RPMI8226 (cell line): ENCODE measurements at regions not wholly inside any gene's neighbourhood (a gene's known extent, or its start where the extent isn't known, plus 50 kb on each side); places are given as distances from the start of the nearest gene placed in this dataset.
"Not testable (repeated sequence)": the region's sequence is repeated elsewhere in the genome, so short reads cannot be mapped to it uniquely, and the experiment has no call there.

Experiments used
- DNase-seq: peaks from one replicate; pipeline ENCODE4 v3.0.0-alpha.2; 2015

DNA sequence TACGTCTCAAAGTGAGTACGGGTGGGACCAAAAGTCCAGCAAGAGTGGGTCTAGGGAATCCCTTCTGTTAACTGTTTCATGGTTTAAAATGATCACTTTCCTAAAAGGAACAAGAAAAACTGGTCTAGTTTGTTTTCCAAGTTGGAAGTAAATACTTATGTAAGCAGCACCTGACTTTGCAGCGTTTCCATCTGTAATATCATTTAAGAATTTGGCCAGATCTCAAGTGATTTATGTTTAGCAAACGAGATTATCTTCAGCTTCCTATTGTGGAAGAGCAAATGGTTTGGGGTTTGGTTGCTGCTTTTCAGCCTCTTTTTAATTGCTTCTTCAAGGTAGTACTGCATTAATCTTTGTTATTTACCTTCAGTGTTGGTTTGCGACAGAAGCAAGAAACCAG, 50.4 kb downstream of the FHIP1A start:
- no peak for DNase-seq

DNA sequence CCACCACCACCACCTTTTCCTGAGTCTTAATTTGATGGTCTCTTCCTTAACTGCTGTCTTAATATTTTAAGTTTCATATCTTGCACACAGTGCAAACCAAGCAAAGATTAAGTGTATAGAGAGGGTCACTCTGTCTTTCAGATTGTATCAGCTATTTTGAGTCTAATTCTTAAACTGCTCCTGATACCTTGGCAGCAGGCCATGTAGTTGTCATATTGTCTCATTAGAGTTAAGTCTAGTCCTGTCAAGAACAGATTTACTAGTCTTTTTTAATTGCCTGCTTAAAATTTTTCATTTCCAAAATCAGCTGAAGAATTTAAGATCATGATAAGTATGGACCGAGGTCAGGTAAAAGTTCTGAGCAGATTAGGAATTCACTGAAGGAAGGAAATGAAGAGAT, 51.5 kb downstream of the FHIP1A start:
- no peak for DNase-seq

DNA sequence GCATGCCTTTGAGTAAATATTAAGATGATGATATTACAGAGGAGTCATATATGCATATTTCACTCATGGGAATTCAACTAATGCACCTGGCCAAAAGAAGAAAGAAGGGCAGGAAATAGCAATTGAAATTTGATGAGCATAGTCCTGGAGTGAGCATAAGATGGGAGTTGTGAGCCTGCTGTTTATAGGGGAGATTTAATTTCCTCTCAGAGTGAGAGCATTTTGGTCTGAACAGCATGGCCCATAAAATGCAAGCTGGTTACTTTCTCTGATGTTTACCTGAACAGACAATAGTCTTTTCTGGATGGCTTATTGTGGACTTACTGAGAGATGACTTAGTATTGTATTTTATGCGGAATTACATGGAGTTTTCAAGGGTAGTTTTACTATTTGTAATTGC, 53.6 kb downstream of the FHIP1A start:
- DNase-seq: no peak

DNA sequence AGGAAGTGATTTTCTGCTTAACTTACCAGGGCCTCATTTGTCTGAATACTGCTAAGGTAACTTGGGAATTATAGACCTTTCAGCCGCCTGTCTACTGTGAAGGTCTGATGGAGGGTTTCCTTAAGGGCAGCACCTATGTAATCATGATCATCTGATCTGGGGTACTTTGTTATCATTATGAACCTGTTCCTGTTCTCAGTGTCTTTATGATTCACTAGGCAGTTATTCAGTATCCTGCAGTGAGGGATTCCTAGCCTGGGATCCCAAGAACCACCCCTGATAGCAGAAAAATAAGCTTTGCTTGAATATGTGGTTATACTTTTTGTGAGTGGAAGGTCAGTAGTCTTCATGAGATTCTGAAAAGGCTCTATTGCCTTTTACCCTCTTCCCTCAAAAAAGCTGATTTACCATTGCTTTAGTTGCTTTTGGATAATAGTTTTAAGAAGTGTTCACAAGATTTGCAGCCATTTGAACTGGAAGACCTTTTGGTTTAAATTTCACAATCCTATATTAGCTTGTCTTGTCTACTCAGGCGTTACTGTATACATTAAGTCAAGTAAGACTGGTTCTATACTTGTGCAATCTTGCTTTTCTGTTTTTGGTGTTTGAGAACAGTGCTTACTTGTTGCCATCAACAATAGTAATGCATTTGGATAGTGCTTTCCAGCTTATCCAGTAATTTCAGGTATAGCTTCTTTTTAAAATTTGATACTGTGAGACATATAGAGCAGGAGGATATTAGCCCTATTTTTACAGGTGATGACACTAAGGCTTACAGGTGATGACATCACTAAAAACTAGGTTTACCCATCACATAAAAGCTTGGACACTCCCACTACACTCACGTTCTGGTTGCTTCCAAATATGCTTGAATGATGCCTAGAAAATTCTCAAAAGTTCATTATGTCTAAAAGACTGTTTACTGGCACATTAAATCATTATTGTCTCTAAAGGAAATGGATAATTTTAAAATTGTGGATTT, 60.0 kb downstream of the FHIP1A start:
- DNase-seq: no peak

DNA sequence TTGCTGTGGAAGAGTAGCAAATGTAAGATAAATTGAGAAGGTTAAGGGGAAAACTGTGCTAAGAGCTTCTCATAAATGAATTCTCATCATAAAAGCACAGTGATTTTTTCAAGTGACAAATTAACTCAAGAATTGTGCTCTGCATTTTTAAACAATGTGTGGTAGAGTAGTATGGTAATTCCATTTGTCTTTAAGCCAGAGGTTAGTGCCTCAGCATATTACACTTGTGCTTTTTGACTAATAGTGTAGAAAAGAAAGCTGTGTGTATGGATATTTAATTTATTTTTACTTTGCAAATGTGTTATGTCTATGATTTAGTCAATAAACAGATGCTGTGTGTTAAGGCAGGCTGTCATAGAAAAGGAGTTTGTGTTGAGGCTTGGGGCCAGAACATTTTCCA, 61.0 kb downstream of the FHIP1A start:
- no peak for DNase-seq

DNA sequence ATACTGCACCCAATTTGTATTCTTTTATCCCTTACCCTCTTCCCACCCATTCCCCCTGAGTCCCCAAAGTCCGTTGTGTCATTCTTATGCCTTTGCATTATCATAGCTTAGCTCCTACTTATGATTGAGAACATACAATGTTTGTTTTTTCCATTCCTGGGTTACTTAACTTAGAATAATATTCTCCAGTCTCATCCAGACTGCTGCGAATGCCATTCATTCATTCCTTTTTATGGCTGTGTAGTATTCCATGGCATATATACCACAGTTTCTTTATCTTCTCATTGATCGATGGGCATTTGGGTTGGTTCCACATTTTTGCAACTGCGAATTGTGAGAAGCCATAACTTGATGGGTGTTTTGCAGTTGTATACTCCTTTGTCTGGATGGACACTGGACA, 62.8 kb downstream of the FHIP1A start:
- DNase-seq: no peak

DNA sequence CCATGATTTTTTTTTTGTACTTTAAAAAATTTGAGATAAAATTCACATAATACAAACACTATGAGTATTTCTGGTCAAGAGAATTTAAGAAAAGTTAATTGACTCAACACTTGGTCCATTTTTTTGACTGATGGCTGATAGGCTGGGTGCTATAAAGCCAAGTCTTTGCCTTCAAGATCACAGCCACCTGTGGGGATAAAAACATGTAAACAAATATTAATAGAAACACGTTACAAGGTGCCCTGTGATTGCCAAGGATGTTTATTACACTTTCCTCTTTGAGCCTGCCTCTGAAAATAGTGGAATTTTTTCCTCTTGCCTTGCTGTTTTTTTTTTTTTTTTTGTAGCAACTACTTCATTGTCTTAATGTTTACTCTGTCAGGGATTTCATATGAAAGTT, 63.3 kb downstream of the FHIP1A start:
- no peak for DNase-seq

DNA sequence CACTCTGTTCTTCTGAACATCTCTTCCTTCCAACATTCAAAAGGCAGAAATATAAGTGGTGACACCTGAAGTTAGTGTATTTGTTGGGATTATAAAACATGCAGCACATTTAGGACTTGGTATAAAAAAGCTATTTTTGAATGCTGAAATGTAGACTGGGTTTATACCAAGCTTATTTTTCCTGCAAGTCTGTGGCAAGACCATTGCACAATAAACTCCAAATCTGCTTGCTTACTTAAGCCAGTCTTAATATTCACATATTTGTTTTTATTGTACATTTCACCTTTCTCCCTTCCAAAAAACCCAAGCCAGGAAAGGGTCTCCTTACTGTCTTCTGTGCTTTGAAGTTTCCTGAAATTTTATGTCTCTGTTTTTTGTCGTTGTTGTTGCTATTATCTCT, 63.7 kb downstream of the FHIP1A start:
- no peak for DNase-seq

DNA sequence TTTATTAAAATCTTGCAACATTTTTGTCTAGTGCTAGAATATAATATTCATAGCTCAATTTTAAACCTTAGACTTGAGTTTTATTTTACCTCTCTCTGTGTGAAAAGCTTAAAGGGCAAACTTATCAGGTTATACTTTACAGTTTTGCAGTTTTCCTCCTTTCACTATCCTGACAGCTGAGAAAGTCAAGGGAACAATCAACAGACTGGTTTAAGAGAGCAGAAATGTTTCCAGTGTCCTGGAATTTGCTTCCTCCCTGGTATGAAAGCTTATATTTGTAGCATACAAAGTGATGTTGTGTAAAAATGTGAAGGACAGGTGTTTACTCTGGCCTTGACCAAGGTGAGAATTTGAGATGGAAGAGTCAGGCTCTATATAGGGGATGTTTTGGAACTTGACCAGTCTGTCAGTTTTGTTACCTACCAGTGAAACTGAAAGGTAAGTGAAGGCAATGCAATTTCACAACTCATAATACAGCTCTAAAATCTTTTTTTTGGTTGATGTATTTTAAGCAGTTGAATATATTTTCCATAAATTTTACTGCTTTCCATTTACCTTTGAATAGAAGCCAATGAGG, 64.6 kb downstream of the FHIP1A start:
- no peak for DNase-seq

DNA sequence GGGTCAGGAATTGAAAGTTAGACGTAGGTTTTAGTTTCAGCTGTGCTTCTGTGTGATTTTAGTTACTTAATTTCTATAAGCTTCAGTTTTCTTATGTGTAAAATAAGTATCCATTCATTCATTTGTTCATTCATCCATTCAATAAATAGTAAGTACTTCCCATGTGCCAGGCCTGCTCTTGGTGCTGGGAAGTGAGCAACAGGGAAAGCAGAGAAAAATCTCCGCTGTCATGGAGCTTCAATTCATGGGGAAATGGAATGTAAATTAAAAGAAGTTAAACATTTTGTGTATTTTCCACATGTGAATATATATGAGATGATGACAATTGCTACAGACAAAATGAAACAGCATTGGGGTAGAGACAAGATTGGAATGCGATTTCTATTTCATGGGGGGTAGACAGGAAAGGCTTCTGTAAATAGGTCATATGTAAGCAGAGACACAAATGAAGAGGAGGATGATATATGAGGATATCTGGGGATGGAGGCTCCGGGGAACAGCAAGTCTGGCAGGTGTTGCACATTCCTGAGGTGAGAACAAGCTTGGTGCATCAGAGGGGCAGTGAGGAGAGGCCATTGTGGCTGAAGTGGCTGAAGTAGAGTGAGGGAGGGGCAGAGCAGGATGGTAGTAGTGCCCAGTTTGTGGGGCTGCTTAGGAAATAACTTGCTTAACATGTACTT, 66.2 kb downstream of the FHIP1A start:
- no peak for DNase-seq

DNA sequence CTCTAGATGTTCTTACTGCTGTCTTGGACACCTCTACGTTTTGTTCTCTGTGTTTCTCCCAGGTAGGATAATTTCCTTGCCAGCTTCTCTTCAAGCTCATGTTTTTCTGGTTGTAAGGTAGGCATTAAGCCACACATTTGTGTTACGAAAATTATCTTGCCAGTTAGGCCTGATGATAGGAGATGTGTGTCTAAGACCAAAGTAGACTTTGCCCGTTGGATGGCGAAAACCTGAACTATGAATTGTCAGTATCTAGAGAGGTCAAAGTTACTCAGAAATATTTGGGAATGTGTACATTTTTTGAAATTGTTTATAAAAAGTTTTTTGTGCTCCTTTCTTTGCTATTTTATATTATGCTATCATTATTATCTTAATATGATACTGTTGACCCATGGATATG, 72.8 kb downstream of the FHIP1A start:
- no peak for DNase-seq

DNA sequence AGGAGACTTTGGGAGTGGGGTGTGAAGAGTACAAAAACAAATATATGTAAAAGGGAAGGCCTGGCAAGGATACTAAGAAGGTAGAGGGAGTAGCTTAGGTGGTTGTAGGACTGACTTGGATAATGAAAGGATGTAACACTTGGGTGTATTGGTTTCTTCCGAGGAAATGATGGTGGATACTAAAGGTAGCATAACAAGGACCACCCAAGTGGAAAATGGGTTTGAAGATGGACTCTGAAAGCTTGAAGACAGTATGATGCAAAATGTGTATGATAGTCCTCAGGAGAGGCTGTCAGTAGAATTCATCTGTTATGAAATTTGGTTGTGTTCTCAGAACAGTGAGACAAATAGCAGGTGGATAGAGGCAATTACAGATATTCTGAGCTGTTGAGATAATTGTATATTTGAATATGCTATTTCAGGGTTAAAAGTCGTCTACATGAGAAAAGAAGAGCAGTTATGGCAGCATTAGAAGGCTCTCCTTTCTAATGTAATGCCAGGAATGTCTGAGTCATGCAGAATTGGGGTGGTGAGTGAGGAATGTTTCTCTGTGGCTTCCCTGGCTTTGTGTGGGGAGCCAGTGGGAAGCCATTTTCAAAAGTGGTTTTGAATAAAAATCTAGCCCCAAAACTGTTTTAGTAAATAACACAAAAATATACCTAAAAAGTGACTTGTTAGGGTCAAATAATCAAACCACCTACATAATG, 75.6 kb downstream of the FHIP1A start:
- DNase-seq: no peak

DNA sequence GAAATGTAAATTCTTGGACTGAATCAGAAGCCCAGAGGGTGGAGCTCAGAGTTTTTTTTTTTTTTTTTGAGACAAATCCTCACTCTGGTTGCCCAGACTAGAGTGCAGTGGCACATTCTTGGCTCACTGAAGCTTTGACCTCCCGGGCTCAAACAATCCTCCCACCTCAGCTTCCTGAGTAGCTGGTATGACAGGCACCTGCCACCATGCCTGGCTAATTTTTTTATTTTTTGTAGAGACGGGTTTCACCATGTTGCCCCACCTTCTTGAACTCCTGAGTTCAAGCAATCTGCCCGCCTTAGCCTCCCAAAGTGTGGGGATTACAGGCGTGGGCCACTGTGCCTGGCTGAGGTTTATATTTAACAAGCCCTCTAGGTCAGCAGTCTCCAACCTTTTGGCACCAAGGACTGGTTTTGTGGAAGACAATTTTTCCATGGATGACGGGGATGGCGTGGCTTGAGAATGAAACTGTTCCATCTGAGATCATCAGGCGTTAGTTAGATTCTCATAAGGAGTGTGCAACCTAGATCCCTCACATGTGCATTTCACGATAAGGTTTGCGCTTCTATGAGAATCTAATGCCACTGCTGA, 76.7 kb downstream of the FHIP1A start:
- DNase-seq: no peak

DNA sequence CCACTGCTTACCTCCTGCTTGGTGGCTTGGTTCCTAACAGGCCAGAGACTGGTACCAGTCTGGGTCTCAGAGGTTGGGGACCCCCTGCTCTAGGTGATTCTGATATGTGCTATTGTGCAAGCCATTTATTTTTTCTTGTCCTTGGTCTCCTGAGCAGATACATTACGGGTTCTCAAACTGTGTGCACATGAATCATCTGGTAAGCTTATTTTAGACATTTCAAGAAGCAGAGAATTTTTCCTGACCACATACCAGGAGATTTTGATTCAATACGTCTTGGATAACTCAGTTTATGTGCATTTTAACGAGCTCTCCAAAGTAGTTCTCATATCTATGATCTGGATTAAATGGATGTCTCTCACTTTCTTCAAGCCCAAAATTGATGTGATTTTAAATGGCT, 77.2 kb downstream of the FHIP1A start:
- no peak for DNase-seq

DNA sequence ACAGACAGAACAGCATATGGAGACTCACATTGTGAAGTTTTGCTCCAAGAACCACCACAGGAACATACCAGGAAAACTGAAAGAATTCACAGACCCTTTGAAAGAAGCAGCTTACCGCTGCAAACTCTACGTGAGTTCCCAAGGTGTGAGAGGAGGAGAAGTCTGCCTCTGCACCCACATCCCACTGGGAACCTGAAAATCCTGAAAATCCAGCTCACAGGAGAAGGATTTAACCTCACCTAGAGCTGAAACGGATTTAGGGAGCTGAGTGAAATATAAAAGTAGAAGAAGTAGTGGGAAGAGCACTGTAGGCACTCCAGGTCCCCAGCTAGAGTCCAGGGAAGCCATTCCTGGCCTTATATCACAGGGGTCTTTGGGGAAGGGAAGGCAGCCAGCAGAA, 80.0 kb downstream of the FHIP1A start:
- no peak for DNase-seq

DNA sequence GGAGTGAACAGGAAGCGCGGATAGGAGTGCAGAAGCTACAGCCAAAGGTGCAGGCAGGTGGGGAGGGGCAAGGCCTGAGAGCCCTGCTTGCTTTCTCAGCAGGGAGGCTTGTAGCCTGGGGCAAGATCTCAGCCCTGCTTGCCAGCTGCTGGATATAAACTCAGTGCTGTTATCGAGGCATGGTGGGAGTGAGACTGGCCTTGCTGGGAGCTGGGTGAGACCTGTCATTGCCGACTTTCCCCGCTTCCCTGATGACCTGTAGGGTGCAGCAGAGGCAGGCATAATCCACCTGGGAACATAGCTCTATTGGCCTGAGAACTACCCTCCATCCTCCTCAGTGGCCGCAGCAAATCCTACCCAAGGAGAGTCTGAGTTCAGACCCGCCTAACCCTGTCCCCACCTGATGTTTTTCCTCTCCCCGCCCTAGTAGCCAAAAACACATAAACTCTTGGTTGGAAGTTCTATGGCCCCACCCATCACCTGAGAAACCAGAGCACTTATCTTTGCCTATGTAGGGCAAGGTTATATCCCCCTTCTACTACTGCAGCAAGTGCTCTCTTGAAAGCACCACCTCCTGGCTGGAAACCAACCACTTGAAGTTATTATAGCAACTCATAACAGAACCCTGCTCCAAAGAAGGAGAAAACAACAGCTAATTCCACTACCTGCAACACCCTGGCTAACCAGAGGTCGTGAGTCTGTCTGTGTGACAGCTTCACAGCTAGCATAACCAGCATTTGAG, 80.7 kb downstream of the FHIP1A start:
- DNase-seq: no peak

DNA sequence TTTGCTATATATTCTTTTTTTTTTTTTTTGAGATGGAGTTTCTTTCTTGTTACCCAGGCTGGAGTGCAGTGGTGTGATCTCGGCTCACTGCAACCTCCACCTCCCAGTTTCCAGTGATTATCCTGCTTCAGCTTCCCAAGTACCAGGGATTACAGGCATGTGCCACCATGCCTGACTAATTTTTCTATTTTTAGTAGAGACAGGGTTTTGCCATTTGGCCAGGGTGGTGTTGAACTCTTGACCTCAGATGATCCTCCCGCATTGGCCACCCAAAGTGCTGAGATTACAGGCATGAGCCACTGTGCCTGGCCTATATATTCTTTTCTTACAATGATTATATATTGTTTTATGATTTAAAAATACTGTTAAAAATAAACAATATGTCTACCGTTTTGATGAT, 86.6 kb downstream of the FHIP1A start:
- DNase-seq: not testable (repeated sequence)

DNA sequence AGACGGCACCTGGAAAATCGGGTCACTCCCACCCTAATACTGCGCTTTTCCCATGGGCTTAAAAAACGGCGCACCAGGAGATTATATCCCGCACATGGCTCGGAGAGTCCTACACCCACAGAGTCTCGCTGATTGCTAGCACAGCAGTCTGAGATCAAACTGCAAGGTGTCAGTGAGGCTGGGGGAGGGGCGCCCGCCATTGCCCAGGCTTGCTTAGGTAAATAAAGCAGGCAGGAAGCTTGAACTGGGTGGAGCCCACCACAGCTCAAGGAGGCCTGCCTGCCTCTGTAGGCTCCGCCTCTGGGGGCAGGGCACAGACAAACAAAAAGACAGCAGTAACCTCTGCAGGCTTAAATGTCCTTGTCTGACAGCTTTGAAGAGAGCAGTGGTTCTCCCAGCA, 102.6 kb downstream of the FHIP1A start:
- DNase-seq: not testable (repeated sequence)

DNA sequence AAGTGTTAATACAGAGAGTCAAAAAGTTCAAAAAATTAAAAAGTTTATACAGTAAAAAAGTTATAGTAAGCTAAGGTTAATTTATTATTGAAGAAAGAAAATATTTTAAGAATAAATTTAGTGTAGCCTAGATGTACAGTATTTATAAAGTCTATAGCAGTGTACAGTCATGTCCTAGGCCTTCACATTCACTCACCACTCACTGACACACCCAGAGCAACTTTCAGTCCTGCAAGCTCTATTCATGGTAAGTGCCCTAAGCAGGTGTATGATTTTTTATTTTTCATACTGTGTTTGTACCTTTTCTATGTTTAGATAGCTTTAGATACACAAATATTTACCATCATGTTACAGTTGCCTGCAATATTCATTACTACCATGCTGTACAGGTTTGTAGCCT, 108.9 kb downstream of the FHIP1A start:
- DNase-seq: no peak

DNA sequence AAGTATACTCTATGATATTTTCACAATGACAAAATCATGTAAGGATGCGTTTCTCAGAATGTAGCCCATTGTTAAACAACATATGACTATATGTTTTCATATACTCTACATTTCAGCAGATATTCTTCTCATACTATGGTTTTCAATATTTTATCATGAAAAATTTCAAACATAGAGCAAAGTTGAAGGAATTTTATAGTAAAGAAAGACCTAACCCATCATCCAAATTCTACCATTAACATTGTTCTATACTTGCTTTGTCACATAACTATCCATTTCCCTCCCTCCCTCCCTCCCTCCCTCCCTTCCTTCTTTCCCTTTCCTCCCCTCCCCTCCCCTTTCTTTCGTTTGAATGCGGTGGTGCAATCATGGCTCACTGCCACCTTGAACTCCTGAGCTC, 109.4 kb downstream of the FHIP1A start:
- DNase-seq: no peak

DNA sequence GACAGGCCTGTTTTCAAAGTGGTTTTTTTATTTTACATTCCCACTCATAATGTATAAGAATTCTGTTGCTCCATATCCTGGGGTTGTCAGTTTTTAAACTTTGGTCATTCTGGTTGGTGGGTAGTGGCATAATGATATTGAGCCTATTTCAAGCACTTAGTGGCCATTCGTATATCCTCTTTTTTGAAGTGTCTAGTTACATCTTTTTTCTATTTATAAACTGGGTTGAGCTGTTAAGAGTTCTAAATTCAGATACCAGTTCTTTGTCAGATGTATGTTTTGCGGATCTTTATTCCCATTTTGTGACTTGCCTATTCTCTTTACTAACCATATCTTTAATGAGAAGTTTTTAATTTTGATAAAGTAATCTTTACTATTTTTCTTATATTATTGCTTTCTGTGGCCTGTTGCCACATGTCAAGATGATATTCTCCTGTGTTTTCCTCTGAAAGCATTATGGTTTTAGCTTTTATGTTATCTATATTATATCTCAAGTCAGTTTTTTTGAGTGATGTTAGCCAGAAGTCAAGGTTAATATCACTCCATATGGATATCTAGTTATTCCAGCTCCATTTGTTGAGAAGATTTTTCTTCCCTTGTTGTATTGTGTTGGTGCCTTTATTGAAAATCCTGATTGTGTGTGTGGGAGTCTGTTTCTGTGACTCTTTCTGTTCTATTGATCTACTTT, 110.9 kb downstream of the FHIP1A start:
- no peak for DNase-seq
